Ammon's horn (tissue), 1 donor: ENCODE measurements at regions not wholly inside any gene's neighbourhood (a gene's known extent, or its start where the extent isn't known, plus 50 kb on each side); places are given as distances from the start of the nearest gene placed in this dataset.

Experiments
- DNase-seq: peaks from one replicate; pipeline ENCODE4 v3.0.0-alpha.2; 2016; ENCODE audit warnings: low spot score

- DNase-seq: no peak
Measured at GRCh38 chr3:46146548-46146947, 61.6 kb downstream of the CCR1 start.

- DNase-seq: no peak
Measured at GRCh38 chr3:46146021-46146420, 62.1 kb downstream of the CCR1 start.

GRCh38 chr3:46145147-46145546 lies 63.0 kb downstream of the CCR1 start:
- no peak for DNase-seq

GRCh38 chr3:46143951-46144473 lies 64.1 kb downstream of the CCR1 start:
- DNase-seq: peak; percentile 76

GRCh38 chr3:46141813-46142212 lies 66.3 kb downstream of the CCR1 start:
- DNase-seq: no peak

GRCh38 chr3:46138581-46138980 lies 69.5 kb downstream of the CCR1 start:
- DNase-seq: no peak

GRCh38 chr3:46135475-46135874 lies 72.6 kb downstream of the CCR1 start:
- peak; percentile 35 for DNase-seq

GRCh38 chr3:46133285-46133684 lies 74.8 kb downstream of the CCR1 start:
- no peak for DNase-seq

- peak; percentile 36 for DNase-seq
Measured at GRCh38 chr3:46132565-46132964, 75.5 kb downstream of the CCR1 start.

- no peak for DNase-seq
Measured at GRCh38 chr3:46131884-46132450, 76.1 kb downstream of the CCR1 start.

GRCh38 chr3:46130631-46131310 lies 77.3 kb downstream of the CCR1 start:
- DNase-seq: no peak

GRCh38 chr3:46129588-46130272 lies 78.4 kb downstream of the CCR1 start:
- DNase-seq: no peak

- DNase-seq: no peak
Measured at GRCh38 chr3:46127503-46127902, 80.6 kb downstream of the CCR1 start.

GRCh38 chr3:46124216-46125177 lies 83.6 kb downstream of the CCR1 start:
- DNase-seq: no peak

- no peak for DNase-seq
Measured at GRCh38 chr3:46123646-46124045, 84.5 kb downstream of the CCR1 start.

- DNase-seq: no peak
Measured at GRCh38 chr3:46122091-46122490, 86.0 kb downstream of the CCR1 start.

- DNase-seq: no peak
Measured at GRCh38 chr3:46120983-46121382, 87.1 kb downstream of the CCR1 start.

- no peak for DNase-seq
Measured at GRCh38 chr3:46119709-46120498, 88.2 kb downstream of the CCR1 start.

GRCh38 chr3:46119253-46119652 lies 88.9 kb downstream of the CCR1 start:
- no peak for DNase-seq

- no peak for DNase-seq
Measured at GRCh38 chr3:46116996-46117395, 89.7 kb upstream of the XCR1 start.

GRCh38 chr3:46114323-46114988 lies 87.2 kb upstream of the XCR1 start:
- DNase-seq: no peak
